Suppressor macrophage (primary cell): ENCODE measurements at regions not wholly inside any gene's neighbourhood (a gene's known extent, or its start where the extent isn't known, plus 50 kb on each side); places are given as distances from the start of the nearest gene placed in this dataset.

ENCODE experiments used
- DNase-seq, 4 experiments: peaks; one replicate each; pipeline ENCODE4 v3.0.0-alpha.2; 2020 to 2022

DNA sequence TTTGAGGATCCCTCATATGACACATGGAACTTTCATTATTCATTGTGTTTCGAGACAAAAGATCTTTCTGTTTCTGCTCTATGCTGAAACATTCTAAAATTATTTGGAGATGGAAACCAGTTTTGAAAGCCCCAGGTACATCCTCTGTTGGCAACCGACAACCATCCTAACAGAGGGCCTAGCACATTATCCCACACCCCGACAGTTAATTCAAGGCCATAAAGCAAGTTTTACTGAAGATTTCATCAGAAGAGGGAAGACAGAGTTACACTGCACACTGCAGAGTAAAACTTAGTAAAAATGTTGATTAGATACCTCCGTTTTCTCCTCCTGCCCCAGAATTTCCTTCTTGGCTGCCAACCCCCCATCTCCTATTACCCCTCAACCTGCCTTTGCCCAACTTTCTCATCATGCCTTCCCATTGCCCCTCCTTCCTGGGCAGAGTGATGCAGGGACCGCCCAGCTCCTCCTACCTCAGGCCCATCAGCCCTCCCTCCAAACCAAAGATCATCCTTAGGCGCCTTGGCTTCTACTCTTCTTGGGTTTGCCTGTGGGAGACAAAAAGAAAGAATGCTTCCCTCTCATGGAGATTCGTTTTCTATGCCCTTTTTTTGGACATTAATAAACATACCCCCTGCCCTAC lies 52.9 kb upstream of the CITED4 start:
- no peak for DNase-seq

- no peak for DNase-seq
Measured at GRCh38 chr1:40915581-40915980, 53.4 kb upstream of the CITED4 start.

DNA sequence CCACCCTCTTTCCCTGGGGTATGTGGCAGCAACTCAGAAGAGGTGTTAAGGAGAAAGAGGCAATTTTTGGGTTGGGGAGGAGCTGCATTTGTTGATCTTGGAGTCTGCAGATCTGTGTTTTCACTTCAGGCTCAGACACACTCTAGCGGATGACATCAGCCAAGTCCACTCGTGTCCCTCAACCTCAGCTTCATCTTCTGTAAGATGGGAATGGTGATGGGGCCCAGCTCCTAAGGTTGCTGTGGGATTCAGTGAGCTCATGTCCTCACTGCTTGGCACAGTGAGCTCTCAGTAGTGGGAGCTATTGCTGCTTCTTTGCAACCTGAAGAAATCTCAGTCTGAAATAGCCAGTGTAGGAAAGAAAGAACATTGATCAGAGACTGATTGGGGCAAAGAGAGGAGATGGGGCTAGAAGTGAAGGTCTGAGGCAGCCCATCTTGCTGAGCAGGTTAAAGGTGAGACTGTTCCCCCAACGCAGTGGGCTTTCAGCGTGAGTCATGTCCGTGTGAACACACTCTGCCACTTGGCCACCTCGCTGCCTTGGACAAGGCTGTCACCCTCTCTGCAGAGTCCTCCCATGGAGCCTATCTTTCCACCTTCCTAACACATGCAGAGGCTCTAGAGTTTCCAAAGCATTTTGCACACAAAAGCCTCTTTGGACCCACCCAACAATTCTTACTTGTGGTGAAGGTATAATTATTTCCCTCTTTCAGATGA lies 56.0 kb upstream of the CITED4 start:
- no peak for DNase-seq

GRCh38 chr1:40919475-40920011 lies 57.4 kb upstream of the CITED4 start:
- DNase-seq, result no peak

GRCh38 chr1:40921522-40921921 lies 58.0 kb upstream of the CTPS1 start:
- no peak for DNase-seq

DNA sequence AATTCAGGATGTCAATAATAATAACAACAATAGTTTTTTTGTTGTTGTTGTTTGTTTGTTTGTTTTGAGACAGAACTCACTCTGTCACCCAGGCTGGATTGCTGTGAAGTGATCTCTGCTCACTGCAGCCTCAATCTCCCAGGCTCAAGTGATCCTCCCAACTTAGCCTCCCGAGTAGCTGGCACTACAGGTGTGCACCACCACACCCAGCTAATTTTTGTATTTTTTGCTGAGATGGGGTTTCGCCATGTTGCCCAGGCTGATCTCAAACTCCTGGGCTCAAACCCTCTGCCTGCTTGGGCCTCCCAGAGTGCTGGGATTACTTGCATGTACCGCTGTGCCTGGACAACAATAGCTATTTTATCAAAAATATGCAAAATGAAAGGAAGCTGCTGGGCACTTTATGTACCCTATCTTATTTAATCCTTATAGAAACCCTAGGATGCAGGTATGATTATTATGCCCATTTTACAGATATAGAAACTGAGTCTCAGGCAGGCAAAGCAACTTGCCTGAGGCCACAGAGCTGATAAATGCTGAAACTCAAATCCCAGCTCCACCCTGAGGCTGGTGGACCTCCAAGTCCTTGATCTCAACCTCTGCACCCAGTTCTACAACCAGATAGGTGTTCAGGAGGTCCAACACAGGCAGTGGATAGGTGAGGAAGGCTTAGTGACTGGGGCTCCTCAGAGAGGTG lies 57.4 kb upstream of the CTPS1 start:
- no peak for DNase-seq

GRCh38 chr1:40922969-40923368 lies 56.5 kb upstream of the CTPS1 start:
- no peak for DNase-seq

DNA sequence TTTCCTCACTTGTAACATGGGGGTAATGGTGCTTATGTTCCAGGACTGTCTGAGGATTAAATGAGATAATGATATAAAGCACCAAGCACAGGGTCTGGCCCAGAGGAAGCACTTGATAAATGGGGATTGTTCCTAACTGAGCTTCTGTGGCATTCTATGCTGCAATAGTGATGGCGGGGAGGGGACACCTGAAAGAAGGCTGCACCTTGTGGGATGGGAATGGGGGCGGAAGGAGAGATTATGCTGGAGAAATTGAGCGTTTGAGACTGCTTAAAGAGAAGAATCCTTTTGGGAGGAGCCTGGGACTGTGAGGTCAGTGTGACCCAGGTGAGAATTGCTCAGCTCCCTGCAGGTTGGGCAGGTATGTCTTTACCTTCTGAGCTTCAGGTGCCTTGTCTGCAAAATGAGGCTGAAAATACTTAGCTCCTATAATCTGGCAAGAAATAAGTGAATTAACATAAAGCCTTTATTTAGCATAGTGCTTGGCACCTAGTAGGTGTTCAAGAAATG lies 55.9 kb upstream of the CTPS1 start:
- no peak for DNase-seq

- DNase-seq, result no peak
Measured at GRCh38 chr1:40924767-40925166, 54.7 kb upstream of the CTPS1 start.

- no peak for DNase-seq
Measured at GRCh38 chr1:40925834-40926410, 53.6 kb upstream of the CTPS1 start.

GRCh38 chr1:40926441-40926840 lies 53.1 kb upstream of the CTPS1 start:
- DNase-seq, result no peak

GRCh38 chr1:40927781-40928180 lies 51.7 kb upstream of the CTPS1 start:
- no peak for DNase-seq

DNA sequence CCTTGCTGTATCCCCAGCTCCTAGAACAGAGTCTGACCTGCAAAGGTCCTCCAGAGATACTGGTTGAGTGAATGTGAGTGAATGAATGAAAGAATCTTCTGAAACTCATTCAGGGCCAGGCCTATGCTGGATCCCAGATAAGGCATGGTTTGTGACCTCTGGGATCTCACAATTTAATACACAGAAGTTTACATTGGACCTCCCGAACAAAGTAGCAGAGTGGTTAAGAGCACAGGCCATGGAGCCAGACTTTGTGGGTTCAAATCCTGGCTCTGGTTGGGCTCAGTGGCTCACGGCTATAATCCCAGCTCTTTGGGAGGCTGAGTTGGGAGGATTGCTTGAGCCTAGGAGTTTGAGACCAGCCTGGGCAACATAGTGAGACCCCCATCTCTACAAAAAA lies 50.8 kb upstream of the CTPS1 start:
- DNase-seq, result no peak

- peak in 1 of 4 experiments; percentile 25 for DNase-seq
Measured at GRCh38 chr1:40929155-40929554, 50.3 kb upstream of the CTPS1 start.
